Naive B cell (primary cell): ENCODE measurements at regions not wholly inside any gene's neighbourhood (a gene's known extent, or its start where the extent isn't known, plus 50 kb on each side); places are given as distances from the start of the nearest gene placed in this dataset.
"Not testable (repeated sequence)": the region's sequence is repeated elsewhere in the genome, so short reads cannot be mapped to it uniquely, and the experiment has no call there.

ENCODE experiments used
- ATAC-seq, 2 donors: fragments of 150-1000 bp; cut with Tn5 transposase; 2 replicates each; pipeline ENCODE4 v1.10.0; 2021; ENCODE audit warnings: low read depth in 2 of 2, mild to moderate bottlenecking in 2 of 2, moderate library complexity in 2 of 2
- DNase-seq: peaks from one replicate; pipeline ENCODE4 v3.0.0; 2022
- H3K27ac Mint-ChIP-seq, 6 donors: one replicate each; pipeline ENCODE4 v1.8.0; 2020 to 2022; ENCODE audit warnings: mild to moderate bottlenecking in 6 of 6, mixed read lengths in 6 of 6, moderate library complexity in 5 of 6, inconsistent platforms in 2 of 6
- H3K27me3 Mint-ChIP-seq, 3 donors: one replicate each; pipeline ENCODE4 v1.8.0; 2021 to 2022; ENCODE audit warnings: mixed read lengths in 3 of 3, mild to moderate bottlenecking in 1 of 3
- H3K36me3 Mint-ChIP-seq, 2 donors: one replicate each; pipeline ENCODE4 v1.8.0; 2020 to 2022; ENCODE audit warnings: mixed read lengths in 2 of 2, inconsistent platforms in 1 of 2, mild to moderate bottlenecking in 1 of 2
- H3K4me1 Mint-ChIP-seq, 3 donors: one replicate each; pipeline ENCODE4 v1.8.0; 2020 to 2022; ENCODE audit warnings: mixed read lengths in 3 of 3, inconsistent platforms in 1 of 3, mild to moderate bottlenecking in 1 of 3, moderate library complexity in 1 of 3
- H3K4me3 Mint-ChIP-seq, 8 donors: one replicate each; pipeline ENCODE4 v1.8.0; 2020 to 2022; ENCODE audit warnings: mild to moderate bottlenecking in 8 of 8, mixed read lengths in 8 of 8, moderate library complexity in 8 of 8, inconsistent platforms in 2 of 8
- H3K9me3 Mint-ChIP-seq, 7 donors: one replicate each; pipeline ENCODE4 v1.8.0; 2020 to 2022; ENCODE audit warnings: mixed read lengths in 7 of 7, mild to moderate bottlenecking in 5 of 7, inconsistent platforms in 2 of 7, moderate library complexity in 1 of 7

DNA sequence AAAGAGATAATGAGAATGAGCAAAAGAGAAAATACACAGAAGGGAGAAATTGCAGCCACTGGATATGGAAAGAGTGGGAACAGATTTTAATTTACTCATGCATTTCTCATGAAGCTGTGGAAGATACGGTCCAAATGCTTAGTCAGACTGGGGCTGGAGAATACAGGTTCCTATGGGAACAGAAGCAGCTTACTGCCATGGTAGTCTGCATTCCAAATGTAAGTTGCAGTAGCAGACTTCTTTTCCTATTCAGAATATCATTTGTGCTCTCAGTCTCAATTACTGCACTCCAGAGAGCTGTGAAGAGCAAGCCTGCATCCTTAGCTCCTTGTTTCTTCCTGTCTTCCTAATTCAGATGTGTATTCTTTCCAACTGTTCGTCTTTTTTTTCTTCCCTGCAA, 190.8 kb upstream of the TMEM196 start:
- H3K9me3 Mint-ChIP-seq = no peaks in the 10 kb centered on the region
- no peak overlapping the region for H3K27ac Mint-ChIP-seq
- no peaks in the 10 kb centered on the region for H3K4me1 Mint-ChIP-seq
- H3K36me3 Mint-ChIP-seq = no peaks in the 10 kb centered on the region
- peaks cover 0 to 4% (median 0%) of the 10 kb centered on the region in 3 donors for H3K27me3 Mint-ChIP-seq
- no peak overlapping the region for H3K4me3 Mint-ChIP-seq
- DNase-seq = no peak
- no peak for ATAC-seq

DNA sequence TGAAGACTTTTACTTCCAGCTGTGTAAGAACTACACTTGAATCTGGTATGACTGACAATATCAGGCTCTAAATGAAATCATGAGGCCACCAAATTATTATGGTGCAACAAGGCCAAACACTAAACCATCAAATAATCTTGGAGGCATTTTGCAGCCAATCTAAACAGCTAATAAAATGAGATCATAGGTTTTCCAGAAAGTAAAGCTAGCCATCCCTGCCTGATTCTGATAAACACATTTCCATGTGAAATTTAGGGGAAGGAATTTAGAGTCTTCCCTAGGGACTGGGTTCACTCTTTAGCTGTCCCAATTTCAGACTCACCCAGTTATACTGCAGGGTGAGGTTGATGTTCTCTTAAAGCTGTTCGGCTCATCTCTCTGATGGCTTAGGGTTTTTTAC, 190.3 kb upstream of the TMEM196 start:
- DNase-seq (no peak), ATAC-seq (no peak)
- Mint-ChIP-seq H3K27ac (no peak overlapping the region), H3K4me1 (no peaks in the 10 kb centered on the region), H3K4me3 (no peak overlapping the region), H3K9me3 (no peaks in the 10 kb centered on the region), H3K36me3 (no peaks in the 10 kb centered on the region), H3K27me3 (peaks cover 0 to 4% (median 0%) of the 10 kb centered on the region in 3 donors)

DNA sequence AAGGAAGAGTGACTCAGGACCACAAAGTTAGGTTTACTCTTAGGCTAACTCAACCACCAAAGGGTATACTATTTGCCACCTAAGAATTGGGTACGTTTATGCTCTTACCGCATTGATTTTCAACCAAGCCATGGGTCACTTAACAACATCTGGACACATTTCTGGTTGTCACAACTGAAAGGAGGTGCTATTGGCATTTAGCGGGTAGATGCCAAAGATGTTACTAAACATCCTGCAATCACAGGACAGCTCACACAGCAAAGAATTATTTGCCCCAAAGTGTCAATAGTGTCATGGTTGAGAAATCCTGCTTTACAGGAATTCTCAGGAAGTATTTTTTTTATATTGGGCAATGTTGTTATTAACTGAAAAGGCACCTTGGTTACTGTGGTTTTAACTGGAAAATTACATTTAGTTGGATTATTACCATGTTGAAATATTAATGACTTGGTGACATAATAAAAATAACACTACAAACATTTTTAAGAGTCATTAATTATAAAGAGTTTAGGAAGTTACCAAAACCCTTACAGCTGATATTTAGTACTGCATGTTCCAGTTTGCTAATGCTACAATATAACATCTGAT, 185.0 kb upstream of the TMEM196 start:
- Mint-ChIP-seq H3K4me1 (no peaks in the 10 kb centered on the region), H3K27me3 (peaks cover 0 to 4% (median 0%) of the 10 kb centered on the region in 3 donors), H3K27ac (no peak overlapping the region), H3K4me3 (no peak overlapping the region), H3K36me3 (peaks cover 0 to 2% of the 10 kb centered on the region in 2 donors), H3K9me3 (peaks cover 0 to 10% (median 4%) of the 10 kb centered on the region in 7 donors)
- ATAC-seq (no peak), DNase-seq (no peak)

DNA sequence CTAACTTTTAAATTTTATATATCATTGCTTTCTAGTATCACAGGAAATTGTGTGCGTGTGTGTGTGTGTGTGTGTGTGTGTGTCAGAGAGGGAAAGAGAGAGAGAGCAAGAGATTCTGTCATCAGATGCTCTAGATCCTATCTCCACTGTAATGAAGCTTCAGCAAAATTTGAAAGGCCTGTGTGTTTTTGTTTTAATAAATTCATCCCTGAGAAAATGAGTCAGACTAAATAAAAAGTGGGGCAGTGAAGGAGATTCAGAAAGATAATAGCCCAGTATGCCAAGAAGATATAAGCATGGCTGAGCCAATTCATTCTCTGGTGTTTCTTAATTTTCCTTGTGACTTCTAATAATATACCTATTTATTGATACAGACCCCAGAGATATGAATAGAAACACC, 184.2 kb upstream of the TMEM196 start:
- Mint-ChIP-seq H3K4me1 (no peaks in the 10 kb centered on the region), H3K36me3 (peaks cover 0 to 7% of the 10 kb centered on the region in 2 donors), H3K9me3 (peaks cover under 1 to 10% (median 8%) of the 10 kb centered on the region in 7 donors), H3K4me3 (no peak overlapping the region), H3K27ac (no peak overlapping the region), H3K27me3 (peaks cover 0 to 4% (median 0%) of the 10 kb centered on the region in 3 donors)
- no peak for ATAC-seq
- DNase-seq = no peak

DNA sequence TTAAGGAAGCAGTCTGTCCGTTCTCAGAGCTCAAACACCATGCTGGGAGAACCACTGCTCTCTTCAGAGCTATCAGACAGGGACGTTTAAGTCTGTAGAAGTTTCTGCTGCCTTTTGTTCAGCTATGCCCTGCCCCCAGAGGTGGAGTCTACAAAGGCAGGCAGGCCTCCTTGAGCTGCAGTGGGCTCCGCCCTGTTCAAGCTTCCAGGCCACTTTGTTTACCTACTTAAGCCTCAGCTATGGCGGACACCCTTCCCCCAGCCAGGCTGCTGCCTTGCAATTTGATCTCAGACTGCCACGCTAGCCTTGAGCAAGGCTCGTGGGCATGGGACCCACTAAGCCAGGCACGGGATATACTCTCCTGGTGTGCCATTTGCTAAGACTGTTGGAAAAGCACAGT, 180.7 kb upstream of the TMEM196 start:
- peaks cover 0 to 16% of the 10 kb centered on the region in 2 donors for H3K36me3 Mint-ChIP-seq
- H3K9me3 Mint-ChIP-seq = peaks cover 8 to 36% (median 22%) of the 10 kb centered on the region in 7 donors
- H3K27me3 Mint-ChIP-seq, H3K27ac Mint-ChIP-seq, ATAC-seq, H3K4me1 Mint-ChIP-seq, DNase-seq, H3K4me3 Mint-ChIP-seq: not testable (repeated sequence)

DNA sequence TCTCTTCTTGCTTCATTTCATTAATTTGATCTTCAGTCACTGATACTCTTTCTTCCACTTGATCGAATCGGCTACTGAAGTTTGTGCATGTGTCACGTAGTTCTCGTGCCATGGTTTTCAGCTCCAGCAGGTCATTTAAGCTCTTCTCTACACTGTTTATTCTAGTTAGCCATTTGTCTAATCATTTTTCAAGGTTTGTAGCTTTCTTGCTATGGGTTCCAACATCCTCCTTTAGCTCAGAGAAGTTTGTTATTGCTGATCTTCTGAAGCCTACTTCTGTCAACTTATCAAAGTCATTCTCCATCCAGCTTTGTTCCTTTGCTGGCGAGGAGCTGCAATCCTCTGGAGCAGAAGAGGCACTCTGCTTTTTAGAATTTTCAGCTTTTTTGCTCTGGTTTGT, 180.0 kb upstream of the TMEM196 start:
- peaks cover 12 to 43% (median 28%) of the 10 kb centered on the region in 7 donors for H3K9me3 Mint-ChIP-seq
- H3K36me3 Mint-ChIP-seq = peaks cover 0 to 16% of the 10 kb centered on the region in 2 donors
- H3K4me3 Mint-ChIP-seq, H3K27me3 Mint-ChIP-seq, ATAC-seq, H3K27ac Mint-ChIP-seq, DNase-seq, H3K4me1 Mint-ChIP-seq: not testable (repeated sequence)

DNA sequence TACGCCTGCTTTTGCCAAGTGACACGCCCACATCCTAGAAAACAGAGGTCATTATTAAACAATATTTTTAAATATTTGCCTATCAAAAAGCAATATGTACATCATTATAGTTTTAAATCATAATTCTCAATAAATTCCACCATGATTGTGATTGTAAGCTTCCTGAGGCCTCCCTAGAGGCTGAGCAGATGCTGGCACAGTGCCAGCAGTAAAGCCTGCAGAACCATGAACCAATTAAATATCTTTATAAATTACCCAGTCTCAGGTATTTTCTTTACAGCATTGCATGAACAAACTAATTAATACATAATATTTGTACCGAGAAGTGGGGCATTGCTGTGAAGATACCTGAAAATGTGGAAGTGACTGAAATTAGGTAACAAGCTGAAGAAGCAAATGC, 174.7 kb upstream of the TMEM196 start:
- Mint-ChIP-seq H3K4me1 (no peaks in the 10 kb centered on the region), H3K4me3 (no peak overlapping the region), H3K9me3 (peaks cover 5 to 36% (median 25%) of the 10 kb centered on the region in 7 donors), H3K27me3 (no peaks in the 10 kb centered on the region), H3K36me3 (peaks cover 0 to 11% of the 10 kb centered on the region in 2 donors), H3K27ac (no peak overlapping the region)
- DNase-seq (no peak), ATAC-seq (no peak)

DNA sequence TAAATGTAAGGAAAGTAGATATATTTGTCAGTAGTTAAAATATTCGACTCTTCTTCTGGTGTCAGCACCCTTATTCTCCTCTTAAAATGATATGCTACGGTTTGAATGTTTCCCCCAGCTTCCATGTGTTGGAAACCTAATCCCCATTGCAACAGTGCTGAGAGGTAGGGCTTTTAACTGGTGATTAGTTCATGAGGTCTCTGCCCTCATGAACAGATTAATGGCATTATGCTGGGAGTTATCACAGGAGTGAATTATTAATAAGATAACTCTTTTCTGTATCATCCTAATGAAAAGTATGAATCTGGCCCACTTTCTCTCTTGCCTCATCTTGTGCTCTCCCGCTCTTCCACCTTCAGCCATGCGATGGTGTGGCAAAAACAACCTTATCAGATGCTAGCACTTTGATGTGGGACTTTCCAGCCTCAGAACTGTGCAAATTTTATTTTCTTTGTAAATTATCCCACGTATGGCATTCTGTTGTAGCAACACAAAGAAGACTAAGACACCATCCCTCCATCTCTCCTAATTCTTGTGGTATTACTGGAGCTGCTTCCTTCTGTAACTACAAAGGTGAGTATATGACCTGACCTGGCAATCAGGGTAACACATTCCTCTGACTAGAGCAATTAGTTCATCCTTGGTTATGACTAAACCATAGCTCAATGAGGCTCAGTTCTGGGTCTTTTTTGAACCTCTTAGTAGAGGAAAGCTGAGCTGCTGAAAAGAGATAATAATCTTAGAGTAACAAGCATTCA, 171.1 kb upstream of the TMEM196 start:
- no peak overlapping the region for H3K4me3 Mint-ChIP-seq
- ATAC-seq (no peak), DNase-seq (no peak)
- no peaks in the 10 kb centered on the region for H3K27me3 Mint-ChIP-seq
- no peaks in the 10 kb centered on the region for H3K36me3 Mint-ChIP-seq
- no peaks in the 10 kb centered on the region for H3K4me1 Mint-ChIP-seq
- peaks cover 2 to 14% (median 6%) of the 10 kb centered on the region in 7 donors for H3K9me3 Mint-ChIP-seq
- no peak overlapping the region for H3K27ac Mint-ChIP-seq

DNA sequence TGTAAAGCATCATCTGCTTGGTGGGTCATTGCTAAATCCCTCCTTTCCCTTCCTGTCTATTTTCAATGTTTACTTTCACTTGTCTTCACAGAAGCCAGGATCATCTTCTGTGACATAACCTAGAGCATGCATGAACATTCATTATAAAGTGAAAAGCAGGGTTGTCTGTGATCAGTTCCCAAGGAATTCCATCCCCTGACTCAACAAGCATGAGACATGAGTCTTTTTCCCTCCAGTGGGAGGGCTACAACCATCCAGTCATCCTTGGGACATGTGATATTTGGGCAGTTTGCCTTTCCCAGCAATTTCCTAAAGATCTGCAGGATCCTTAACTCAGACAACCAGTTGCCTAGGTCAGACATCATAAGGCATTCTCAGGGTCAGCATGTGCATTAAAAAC, 166.3 kb upstream of the TMEM196 start:
- no peaks in the 10 kb centered on the region for H3K27me3 Mint-ChIP-seq
- DNase-seq (no peak), ATAC-seq (no peak)
- peaks cover 0 to 8% of the 10 kb centered on the region in 2 donors for H3K36me3 Mint-ChIP-seq
- no peaks in the 10 kb centered on the region for H3K4me1 Mint-ChIP-seq
- no peak overlapping the region for H3K27ac Mint-ChIP-seq
- peaks cover 5 to 26% (median 16%) of the 10 kb centered on the region in 7 donors for H3K9me3 Mint-ChIP-seq
- no peak overlapping the region for H3K4me3 Mint-ChIP-seq

DNA sequence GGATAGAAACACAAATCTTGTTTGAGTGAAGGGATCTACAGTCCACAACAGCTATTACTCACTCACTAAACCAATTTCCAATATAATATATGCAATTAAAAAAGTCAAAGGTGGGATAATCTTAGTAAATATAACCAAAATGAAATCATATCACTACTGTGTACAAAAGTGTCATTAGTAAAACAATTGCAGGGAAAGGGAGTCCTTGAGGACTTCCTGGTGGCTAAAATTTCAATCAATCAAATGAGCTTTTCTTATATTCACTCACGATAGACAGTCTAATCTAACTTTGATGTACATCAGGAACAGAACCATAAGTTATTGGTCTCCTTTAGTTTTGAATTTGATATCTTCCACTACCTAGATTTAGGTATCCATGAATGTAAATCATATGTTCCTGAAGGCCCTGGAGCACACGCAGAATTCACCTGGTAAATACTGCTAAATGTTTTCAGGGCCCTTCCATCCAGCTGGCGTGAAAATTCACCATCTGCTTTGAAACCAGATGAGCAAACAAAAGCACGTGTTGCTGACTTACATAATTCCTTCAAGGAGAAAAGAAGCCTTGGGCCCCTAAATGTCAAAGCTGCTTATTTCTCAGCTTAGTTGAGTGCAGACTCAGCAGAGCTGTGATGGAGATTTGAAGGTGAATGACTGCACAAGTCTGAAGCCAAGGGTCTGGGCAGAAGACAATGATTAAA, 159.3 kb upstream of the TMEM196 start:
- peaks cover 0 to 8% of the 10 kb centered on the region in 2 donors for H3K36me3 Mint-ChIP-seq

DNA sequence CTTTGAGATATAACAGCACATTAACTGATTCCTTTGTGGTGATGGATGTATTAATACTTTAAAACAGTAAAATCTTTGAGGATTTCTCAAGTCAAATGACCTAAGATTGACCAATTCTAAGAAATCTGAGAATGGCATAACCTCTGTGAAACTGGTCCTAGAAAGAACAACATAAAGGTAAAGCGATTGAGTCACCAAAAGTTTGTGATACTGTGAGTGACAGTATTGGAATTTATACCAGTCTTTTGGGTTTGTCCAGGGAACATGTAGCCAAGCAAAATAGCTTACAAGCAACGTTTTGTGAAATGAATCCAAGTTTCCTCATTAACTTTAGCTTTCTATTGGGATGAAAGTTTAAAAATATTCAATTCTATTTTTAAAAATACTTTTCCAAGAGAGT, 157.4 kb upstream of the TMEM196 start:
- peaks cover 0 to under 1% of the 10 kb centered on the region in 2 donors for H3K36me3 Mint-ChIP-seq
- no peak for DNase-seq
- no peak overlapping the region for H3K27ac Mint-ChIP-seq
- peaks cover 4 to 14% (median 8%) of the 10 kb centered on the region in 7 donors for H3K9me3 Mint-ChIP-seq
- H3K4me1 Mint-ChIP-seq = no peaks in the 10 kb centered on the region
- ATAC-seq = no peak
- no peaks in the 10 kb centered on the region for H3K27me3 Mint-ChIP-seq
- no peak overlapping the region for H3K4me3 Mint-ChIP-seq

More for the DNA sequence above, 159.3 kb upstream of the TMEM196 start:
- Mint-ChIP-seq H3K27ac (no peak overlapping the region), H3K4me1 (no peaks in the 10 kb centered on the region), H3K4me3 (no peak overlapping the region), H3K9me3 (peaks cover 8 to 25% (median 13%) of the 10 kb centered on the region in 7 donors), H3K27me3 (no peaks in the 10 kb centered on the region)
- ATAC-seq (no peak), DNase-seq (no peak)

DNA sequence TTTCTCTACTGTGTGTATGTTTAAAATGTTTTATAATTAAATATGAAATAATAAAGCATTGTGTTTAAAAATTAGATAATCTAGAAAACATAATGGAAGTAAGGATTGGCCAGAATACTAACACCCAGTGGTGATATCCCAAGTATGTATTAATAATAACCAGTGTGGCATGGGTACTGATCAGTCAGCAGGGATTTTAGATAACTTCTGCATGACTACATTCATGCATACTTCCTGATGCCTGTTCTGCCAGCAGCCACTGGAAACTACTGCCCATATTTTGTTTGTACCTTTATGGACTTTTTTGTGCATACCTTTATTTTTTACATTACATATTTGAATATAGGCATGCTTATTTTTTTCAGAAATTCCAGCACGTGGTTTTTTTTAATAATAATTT, 156.6 kb upstream of the TMEM196 start:
- Mint-ChIP-seq H3K9me3 (peaks cover 3 to 8% (median 4%) of the 10 kb centered on the region in 7 donors), H3K36me3 (no peaks in the 10 kb centered on the region), H3K27ac (no peak overlapping the region), H3K4me1 (no peaks in the 10 kb centered on the region), H3K27me3 (no peaks in the 10 kb centered on the region), H3K4me3 (no peak overlapping the region)
- no peak for DNase-seq
- ATAC-seq = no peak

DNA sequence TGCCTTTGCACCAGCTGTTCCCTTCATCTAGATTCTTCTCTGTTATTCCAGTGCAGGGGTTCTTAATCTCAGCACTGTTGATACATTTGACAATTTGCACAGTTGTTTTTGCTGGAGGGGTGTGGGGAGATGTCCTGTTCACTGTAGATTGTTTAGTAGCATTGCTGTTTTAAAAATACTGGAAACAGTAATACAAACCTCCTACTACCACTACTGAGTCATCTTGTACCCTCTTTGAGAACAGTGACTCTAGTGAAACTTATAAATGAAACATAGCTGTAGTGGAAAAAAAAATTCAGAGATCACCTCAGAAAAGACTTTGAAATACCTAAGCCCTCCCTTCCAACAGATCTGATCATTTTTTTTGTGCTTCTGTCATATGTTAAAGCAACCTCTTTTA, 154.8 kb upstream of the TMEM196 start:
- Mint-ChIP-seq H3K27me3 (no peaks in the 10 kb centered on the region), H3K9me3 (peaks cover 0 to 3% (median 0%) of the 10 kb centered on the region in 7 donors), H3K36me3 (no peaks in the 10 kb centered on the region), H3K4me1 (no peaks in the 10 kb centered on the region), H3K27ac (no peak overlapping the region), H3K4me3 (no peak overlapping the region)
- no peak for ATAC-seq
- DNase-seq = no peak

DNA sequence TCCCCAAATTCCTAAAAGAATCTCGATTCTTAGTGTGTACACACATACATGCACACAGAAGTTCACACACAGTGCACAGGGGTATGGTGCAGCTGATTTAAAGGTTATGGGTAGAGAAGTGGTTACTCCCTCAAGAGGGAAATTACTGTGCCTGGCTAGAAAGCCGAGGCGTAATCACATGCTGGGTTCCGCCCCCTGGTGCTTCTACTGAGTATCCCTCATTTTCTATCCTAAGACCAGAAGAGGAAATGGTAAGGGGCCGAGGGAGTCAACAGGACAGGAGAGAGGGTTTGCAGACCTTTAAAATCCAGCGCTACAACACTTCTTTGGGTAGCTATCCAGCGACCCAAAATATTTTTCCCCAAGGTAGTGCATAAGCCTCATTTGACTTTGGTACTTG, 147.3 kb upstream of the TMEM196 start:
- H3K27me3 Mint-ChIP-seq = no peaks in the 10 kb centered on the region
- ATAC-seq (no peak), DNase-seq (no peak)
- H3K4me3 Mint-ChIP-seq = no peak overlapping the region
- no peak overlapping the region for H3K27ac Mint-ChIP-seq
- H3K4me1 Mint-ChIP-seq = no peaks in the 10 kb centered on the region
- H3K9me3 Mint-ChIP-seq = peaks cover 0 to 3% (median 0%) of the 10 kb centered on the region in 7 donors
- H3K36me3 Mint-ChIP-seq = no peaks in the 10 kb centered on the region
